ENCODE measurements at regions not wholly inside any gene's neighbourhood (a gene's known extent, or its start where the extent isn't known, plus 50 kb on each side); places are given as distances from the start of the nearest gene placed in this dataset.

DNA sequence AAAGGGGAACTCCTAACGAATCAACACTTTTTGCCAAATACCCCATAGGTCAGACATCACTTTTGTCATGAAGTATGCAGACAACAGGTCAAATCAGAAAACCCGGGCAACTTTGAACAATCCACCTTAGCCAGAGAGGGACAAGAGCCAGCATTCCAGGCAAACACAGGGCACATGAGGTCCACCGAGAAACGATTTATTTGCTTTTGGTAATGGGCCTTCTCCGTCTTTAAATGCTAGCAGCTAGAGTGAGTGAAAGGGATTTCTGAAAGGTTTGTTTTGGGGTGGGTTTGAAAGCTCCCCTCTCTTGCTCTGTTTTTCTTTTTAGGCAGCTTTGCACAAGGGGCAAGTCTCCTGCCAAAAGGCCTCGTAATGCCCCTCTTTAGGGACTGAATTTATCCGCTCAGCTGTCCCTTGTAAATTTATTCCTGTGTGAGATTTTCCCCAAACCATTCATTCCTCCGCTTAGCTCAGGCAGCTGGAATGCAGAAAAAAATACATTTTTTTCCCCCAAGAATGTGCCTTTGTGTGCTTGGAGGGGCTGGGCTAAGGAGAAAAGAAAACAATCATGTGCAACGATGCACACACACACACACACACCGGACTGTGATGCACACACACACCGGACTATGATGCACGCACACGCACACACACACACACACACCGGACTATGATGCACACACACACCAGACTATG lies 196.9 kb downstream of the SNX19 start:
- DNase-seq = no peak

DNA sequence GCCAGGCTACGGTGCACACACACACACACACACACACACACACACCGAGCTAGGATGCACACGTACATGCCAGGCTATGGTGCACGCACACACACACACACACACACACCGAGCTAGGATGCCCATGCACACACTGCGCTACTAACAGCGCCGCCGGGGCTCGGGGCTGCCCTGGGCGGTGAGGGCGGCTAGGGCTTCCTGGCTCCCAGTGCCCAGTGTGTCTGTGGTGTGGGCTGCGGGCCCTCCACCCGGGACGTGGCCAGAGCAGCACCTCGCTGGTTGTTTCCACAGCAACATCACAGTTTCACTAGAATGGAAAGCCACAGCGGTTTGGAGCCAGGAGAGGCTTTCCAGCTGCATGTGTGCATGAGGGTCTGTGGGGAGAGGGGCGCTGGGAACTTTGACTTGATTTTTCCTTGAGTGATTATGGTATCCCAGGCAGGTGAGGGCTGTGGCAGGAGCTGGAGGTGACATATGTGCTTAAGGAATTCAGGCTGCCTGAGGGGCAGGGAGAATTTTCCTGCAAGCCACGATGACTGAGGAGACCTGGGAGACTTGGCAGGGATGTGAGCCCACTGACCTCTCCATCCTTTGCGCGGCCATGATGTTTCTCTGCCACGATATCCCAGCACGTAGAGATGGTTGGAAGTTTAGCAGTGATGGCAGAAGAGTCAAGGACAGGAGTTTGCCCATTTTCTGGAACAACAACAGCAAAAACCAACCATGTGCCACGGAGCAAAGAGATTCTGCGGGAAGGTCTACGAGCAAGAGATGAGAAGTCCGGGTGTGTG lies 195.9 kb downstream of the SNX19 start:
- no peak for DNase-seq

DNA sequence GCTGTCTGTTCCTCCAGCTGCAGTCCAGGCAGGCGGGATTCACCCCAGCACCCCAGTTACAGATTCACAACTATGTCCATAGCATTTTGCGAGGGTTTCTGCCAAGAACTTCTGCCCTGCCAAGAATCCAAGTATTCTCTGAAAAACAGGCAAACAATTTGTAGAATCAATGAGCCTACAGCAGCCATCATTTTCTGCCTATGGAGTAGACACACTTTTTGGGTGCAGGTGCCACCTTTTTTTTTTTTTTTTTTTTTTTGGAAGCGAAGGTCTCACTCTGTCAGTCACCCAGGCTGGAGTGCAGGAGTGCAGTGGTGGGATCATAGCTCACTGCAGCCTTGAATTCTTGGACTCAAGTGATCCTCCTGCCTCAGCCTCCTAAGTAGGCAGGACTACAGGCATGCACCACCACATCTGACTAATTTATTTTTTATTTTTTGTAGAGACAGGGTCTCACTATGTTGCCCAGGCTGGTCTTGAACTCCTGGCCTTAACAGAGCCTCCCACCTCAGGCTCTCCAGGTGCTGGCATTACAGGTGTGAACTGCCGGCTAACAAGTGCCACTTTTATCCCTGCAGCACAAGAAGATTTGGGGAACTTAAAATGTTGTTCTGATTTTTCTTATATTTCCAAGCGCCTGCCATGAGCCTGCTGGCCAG lies 195.1 kb downstream of the SNX19 start:
- DNase-seq = no peak

DNA sequence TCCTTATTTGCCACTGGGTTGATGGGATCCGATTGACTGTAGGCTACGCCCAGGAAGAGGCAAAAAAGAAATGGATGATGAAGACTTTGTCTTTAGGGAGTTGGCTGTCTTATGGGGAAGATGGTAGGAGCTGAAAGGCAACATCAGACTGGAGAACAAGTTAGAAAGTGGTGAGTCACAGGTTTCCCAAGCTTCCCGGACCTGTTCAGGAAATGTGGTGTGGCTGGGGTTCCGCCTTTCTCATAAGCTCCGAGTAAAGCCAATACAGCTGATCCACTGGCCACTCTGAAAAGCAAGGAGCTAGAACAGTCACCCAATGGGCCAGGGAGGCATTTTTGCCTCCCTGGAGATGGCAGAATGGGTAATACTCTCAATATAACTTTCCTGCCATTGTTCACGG lies 194.5 kb downstream of the SNX19 start:
- DNase-seq = no peak

DNA sequence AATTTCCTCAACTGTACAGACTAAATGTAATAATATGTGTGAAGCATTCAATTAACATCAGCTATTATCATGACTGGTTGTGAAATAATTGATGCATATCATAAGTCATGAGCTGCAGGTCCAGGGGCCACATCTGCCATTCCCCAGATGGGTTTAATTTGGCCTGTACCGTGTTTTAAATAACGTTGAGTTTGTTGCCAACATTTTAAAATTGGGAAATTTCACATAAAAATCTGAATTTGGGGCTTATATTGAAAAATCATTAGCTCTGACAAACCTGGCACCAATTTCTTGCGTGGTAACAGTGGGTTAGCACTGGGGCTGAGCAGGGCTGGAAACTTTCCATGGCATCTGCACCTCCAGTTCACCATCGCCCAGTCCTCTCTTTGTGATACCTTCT lies 193.9 kb downstream of the SNX19 start:
- no peak for DNase-seq

DNA sequence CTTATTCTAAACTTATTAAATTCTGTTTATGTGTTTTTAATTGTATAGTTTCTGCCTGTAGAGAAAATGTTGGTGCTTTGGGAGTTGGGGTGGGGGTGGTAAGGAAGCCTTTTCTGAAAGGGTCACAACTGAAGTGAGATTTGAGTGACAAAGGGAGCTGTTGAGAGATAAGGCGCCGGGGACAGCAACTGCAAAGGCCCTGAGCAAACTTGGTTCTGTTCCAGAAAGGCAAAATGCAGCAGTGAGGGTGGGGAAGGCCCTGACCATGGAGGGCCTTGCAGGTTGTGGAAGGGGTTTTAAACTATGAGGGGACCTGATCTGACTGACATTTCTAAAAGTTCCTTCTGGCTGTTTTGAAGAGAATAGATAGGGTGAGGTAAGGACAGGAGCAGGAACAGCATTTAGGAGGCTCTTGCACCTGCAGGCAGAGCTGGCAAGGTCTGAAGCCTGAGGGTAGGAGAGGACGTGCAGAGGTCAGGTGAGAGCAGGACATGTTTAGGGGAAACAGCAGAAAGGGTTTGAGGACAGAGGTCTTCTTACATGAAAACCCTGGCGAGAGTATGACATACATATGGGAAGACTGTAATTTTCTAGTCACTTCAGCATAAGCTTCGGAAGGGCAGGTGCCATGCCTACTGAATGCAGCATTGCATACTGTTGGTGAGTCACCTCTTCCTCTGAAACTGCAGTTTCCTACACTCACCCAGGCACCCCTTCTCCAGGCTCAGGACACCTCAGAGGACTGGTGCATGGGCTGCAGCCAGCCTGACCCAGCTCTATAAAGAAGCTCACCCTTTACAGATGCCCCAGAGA lies 190.7 kb downstream of the SNX19 start:
- DNase-seq = peak; percentile 1

DNA sequence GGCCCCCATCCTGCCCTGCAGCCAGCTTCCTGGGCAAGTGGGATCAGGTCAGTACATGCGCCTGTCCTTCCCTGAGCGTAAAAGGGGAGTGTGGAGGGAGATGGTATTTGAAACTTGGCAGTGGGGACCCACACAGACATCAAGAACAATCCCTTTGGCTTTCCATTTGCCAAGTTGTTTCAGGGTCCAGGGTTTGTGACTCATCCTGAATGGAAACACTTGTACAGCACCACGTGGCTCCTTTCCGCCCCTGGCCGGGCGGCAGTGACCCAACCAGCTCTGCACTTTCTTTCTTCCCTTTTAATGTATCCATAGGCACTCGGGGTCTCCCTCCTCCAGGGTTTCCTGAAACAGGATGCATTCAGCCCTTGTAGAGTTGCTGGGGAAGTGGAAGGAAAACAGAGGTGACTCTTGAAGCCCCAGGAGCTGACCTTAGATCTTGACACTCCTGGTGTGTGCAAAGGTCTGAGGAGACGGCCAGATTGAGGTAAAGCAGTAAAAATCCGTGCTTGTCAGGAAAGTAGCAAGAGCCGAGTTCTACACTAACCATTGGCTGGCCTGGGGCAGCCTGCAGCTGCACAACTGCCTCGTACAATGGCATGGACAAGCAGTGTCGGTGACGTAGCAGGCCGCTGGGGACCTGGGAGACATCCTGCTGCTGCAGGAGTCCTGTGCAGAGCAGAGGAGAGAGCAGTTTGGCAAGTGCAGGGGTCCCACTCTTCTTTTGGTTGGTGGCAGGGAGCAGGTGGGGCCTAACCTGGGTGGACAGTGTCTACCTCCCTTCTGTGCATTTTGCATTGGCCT lies 189.8 kb downstream of the SNX19 start:
- DNase-seq = no peak

- no peak for DNase-seq
Observed at GRCh38 chr11:130727157-130728119, 188.8 kb downstream of the SNX19 start.

- DNase-seq = no peak
Observed at GRCh38 chr11:130728185-130729180, 187.8 kb downstream of the SNX19 start.

DNA sequence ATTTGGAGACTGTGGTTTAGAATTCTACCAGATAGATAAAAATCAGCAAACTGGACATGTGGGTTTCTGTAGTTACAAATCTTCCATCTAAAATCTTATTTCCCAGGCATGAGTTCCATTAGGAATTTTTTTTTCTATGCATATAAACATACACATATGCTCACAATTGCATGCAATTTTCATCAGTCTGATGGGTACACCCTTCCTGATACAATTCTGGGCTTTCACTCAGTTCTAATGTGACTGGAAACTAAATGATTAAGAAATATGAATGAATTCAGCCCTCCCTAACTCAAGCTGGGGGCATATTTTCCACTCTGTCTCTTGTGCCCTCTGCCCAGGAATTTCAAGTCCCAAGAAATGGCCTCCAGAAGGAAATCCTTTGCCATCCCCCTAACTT lies 187.1 kb downstream of the SNX19 start:
- no peak for DNase-seq

DNA sequence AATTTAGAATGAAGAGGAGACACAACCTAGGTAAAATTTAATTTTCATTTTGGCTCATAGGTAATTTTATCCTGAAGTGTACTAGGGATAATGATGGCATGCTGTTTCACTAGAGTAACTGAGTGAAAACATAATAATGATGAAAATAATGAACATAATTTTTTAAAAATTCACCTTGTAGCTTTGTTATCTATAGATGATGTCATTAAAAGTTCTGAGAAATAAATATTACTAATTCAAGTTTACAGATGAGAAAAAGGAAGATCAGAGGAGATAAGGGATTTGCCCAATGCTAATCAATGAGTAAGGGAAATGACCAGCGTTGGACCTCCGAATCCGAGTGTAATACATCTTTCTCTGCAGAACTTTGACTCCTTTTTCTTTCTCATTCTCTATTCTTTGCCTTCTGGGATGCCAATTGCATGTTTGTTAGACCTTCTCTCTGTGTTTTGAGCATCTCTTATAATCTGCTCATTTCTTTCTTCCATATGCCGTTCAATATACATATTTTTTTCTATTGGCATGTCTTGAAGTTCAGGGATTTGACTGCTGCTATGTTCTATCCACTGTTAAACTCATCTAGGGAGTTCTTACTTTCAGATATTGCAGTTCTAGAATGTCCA lies 186.5 kb downstream of the SNX19 start:
- no peak for DNase-seq

DNA sequence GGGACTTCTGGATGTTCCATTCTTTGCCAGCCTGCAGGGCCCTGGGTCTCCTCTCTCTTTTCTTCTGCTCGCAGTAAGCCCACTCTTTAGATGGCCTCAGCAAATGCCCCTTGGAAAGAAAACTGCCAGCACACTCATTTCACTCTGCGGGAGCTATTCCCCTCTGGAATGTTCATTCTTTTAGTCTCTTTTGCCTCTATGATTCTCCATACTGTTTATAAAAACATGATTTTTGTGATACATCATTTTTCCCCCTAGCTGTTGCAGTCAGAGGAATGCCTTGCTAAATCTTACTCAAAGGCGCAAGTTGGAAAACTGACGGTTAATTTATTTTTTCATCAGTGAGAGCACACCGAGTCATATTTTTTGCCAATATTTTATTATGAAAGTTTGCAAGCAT lies 184.9 kb downstream of the SNX19 start:
- no peak for DNase-seq

DNA sequence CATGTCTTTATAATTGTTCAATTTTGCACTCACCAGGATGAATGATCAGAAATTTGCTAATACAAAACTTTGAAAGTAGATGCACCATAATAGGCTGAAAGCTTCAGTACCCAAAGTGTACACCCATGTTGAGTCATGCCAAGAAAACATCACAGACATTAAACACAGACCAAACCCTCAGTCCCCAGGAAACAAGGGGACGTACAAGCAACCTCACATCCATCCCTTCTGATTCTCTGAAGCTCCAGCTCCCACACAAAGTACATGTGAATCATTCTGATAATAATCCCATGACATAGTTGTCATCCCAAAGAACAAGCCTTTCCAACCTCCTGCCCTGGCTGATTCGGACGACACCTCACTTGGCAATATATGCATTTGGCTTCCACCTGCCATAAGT lies 183.8 kb downstream of the SNX19 start:
- DNase-seq = no peak

DNA sequence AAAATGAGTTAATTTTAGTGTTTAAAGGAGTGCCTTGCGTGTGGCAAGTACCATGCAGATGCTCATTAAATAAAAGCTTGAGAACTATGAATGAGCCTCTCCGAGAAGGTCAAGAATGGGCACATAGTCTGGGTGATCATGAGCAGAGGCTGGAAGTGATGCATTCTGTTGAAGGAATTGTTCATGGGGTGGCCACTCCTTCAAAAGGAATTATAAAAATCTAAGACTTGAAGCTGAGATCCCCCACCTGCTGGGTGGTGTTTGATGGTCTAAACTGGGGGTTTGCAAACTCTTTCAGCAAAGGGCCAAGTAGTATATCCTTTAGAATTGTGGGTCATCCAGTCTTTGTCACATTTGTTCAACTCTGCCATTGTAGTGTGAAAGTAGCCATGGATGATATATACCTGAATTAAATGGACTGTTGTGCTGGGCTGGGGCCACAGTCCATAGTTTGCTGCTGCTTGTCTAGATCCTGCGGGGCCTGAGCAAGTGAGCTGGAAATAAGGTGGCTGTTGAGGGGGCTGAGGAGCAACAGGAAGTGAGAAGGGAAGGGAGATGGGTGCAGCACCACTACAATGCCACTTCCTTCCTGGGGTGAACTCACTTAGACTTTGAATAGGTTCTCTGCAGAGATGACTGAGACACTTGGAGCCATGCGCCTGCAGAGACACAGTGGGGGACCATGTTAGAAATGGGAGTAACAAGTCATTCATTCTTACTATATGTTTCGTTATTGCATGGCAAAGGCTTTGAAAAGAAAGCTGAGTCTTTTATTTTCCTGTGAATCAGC lies 179.0 kb downstream of the SNX19 start:
- DNase-seq = no peak

DNA sequence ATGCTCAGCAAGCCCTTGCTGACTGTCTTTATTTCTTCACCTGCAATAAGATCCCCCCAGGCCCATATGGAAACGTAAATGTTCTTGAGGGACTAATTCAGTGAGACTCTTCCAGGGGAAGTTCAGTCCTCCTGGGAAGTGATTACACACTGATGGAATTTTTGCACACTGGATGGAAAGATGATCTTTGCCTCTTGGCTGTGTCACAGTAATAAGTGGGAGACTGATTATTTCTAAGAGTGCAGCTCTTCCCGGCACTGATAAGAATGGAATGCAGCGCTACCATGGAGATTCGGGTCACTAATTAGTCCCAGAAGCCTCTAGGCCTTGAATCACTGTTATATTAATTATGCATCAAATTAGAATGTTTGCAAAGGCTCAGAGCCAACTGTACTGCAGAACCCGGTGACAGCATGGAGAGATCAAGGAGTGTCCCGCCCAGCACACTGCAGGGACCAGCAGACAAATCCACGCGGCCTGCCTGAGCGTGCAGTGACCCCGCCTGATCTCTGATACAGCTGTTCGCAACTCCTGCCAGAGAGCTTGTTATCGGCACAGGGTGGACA lies 178.3 kb downstream of the SNX19 start:
- no peak for DNase-seq

- DNase-seq = no peak
Observed at GRCh38 chr11:130738611-130739010, 177.7 kb downstream of the SNX19 start.

DNA sequence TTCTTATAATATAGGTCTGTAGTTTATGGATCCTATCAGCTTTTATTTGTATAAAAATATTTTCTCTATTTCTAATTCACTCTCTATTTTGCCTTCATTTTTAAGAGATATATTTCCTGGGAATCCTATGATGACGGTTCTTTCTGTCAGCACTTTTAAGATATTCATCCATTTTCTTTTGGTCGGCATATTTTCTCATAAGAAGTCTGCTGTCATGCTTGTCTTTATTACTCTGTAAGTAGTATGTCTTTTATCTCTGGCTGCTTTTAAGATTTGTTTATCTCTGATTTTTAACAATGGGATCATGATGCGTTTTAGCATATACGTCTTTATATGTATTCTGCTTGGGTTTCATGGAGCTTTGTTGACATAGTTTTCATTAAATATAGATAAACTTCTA lies 175.5 kb downstream of the SNX19 start:
- DNase-seq = no peak

DNA sequence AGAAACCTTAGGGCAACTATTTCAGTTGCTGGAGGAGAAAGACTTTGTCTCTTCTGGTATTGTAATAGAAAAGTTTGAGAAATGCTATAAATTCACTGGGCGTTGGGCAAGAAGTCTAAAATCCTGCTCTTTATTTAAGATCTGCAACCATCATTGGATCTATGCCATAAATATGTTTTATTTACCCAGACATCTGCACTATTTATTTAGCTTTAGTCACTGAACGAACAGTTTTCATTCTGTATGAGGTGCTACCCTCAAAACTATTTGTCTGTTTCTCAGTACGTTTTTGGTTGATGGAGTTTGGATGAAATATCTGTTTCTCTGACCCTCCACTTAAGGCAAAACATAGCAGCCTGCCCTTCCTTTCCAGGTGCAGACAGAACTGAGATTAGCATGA lies 171.5 kb downstream of the SNX19 start:
- no peak for DNase-seq
